ENCODE measurements at regions not wholly inside any gene's neighbourhood (a gene's known extent, or its start where the extent isn't known, plus 50 kb on each side); places are given as distances from the start of the nearest gene placed in this dataset.
"Not testable (repeated sequence)": the region's sequence is repeated elsewhere in the genome, so short reads cannot be mapped to it uniquely, and the experiment has no call there.

DNA sequence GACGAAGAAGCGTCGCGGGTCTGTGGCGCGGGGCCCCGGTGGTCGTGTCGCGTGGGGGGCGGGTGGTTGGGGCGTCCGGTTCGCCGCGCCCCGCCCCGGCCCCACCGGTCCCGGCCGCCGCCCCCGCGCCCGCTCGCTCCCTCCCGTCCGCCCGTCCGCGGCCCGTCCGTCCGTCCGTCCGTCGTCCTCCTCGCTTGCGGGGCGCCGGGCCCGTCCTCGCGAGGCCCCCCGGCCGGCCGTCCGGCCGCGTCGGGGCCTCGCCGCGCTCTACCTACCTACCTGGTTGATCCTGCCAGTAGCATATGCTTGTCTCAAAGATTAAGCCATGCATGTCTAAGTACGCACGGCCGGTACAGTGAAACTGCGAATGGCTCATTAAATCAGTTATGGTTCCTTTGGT lies 1533.5 kb upstream of the TPTE start:
- DNase-seq (ENCODE audit: low read depth in 2 of 2), result not testable (repeated sequence)

DNA sequence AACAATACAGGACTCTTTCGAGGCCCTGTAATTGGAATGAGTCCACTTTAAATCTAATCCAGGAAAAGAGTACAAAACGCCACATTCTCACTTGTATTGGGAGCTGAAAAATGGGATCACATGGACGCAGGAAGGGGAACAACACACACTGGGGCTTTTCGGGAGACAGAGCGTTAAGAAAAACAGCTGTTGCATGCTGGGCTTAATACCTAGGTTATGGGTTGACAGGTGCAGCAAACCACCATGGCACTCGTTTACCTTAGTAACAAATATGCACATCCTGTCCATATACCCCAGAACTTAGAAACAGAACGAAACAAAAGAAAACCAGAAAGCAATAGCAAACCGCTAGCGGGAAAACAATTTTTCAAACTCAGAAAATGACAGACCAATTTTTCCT lies 1532.7 kb upstream of the TPTE start:
- TF ChIP-seq, protein P1, sequence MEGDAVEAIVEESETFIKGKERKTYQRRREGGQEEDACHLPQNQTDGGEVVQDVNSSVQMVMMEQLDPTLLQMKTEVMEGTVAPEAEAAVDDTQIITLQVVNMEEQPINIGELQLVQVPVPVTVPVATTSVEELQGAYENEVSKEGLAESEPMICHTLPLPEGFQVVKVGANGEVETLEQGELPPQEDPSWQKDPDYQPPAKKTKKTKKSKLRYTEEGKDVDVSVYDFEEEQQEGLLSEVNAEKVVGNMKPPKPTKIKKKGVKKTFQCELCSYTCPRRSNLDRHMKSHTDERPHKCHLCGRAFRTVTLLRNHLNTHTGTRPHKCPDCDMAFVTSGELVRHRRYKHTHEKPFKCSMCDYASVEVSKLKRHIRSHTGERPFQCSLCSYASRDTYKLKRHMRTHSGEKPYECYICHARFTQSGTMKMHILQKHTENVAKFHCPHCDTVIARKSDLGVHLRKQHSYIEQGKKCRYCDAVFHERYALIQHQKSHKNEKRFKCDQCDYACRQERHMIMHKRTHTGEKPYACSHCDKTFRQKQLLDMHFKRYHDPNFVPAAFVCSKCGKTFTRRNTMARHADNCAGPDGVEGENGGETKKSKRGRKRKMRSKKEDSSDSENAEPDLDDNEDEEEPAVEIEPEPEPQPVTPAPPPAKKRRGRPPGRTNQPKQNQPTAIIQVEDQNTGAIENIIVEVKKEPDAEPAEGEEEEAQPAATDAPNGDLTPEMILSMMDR (IDR thresholded peaks at IDR 0.05; ENCODE audit: low read depth, low read length), result no peak
- no peak for DNase-seq (ENCODE audit: low read depth in 2 of 2)
- no peak overlapping the region for H3K4me3 ChIP-seq (replicated peaks in 1 of 2; ENCODE audit: low read depth in 2 of 2, low read length in 2 of 2)

More for the DNA sequence above, 1533.5 kb upstream of the TPTE start:
- H3K4me3 ChIP-seq (replicated peaks in 1 of 2; ENCODE audit: low read depth in 2 of 2, low read length in 2 of 2), result not testable (repeated sequence)

DNA sequence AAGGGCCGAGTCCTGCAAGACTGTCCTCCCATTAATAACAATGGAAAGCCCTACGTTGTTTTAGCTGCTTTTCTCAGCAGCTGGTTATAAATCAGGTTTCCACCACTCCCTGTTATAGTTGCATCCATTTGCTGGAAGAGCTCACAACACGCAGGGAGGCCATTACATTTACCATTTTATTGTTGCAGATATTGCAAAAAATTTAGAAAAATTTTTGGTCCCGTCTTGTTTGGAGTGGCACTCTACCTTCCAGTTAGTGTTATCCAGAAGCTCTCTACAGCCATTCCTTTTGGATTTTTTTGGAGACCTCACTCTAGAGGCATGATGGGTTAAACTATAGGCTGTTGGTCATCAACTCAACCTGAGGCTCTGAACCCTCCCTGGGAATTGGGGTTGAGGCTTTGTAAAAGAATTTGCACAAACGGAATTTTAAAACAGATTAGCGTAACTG lies 1532.1 kb upstream of the TPTE start:
- TF ChIP-seq, protein P1 (IDR thresholded peaks at IDR 0.05; ENCODE audit: low read depth, low read length), result no peak
- H3K4me3 ChIP-seq (replicated peaks in 1 of 2; ENCODE audit: low read depth in 2 of 2, low read length in 2 of 2), result no peak overlapping the region
- no peak for DNase-seq (ENCODE audit: low read depth in 2 of 2)

DNA sequence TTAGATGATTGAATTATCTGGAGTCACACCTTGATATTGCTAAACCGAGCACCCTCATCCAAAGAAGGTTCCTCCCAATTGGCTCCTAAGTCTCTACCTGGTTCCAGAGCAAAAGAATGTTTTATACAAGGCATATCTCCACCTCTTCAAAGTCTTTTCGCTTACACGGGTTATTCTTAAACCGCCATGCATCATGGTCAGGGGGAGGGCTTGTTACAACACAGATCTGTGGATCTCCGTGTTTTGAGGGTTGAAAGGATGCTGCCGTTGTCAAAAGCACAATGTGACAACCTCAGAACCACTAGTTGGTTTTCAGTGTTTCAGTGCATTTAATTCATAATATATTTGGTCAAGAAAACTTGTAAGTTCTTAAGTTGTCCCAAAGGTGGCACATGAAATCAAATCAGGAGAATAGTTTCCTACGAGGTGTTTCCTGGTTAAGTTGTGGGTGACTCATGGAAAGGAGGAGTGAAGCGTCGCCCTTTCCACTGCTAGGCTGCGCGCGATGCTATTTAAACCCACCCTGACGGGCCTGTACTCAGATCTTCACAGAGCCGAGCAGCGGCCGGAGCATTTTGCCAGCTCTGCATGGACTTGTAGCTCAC lies 1531.6 kb upstream of the TPTE start:
- TF ChIP-seq, protein P1 (IDR thresholded peaks at IDR 0.05; ENCODE audit: low read depth, low read length), result no peak
- peak in 1 of 2 donors; percentile 41 for DNase-seq (ENCODE audit: low read depth in 2 of 2)
- no peak overlapping the region for H3K4me3 ChIP-seq (replicated peaks in 1 of 2; ENCODE audit: low read depth in 2 of 2, low read length in 2 of 2)

DNA sequence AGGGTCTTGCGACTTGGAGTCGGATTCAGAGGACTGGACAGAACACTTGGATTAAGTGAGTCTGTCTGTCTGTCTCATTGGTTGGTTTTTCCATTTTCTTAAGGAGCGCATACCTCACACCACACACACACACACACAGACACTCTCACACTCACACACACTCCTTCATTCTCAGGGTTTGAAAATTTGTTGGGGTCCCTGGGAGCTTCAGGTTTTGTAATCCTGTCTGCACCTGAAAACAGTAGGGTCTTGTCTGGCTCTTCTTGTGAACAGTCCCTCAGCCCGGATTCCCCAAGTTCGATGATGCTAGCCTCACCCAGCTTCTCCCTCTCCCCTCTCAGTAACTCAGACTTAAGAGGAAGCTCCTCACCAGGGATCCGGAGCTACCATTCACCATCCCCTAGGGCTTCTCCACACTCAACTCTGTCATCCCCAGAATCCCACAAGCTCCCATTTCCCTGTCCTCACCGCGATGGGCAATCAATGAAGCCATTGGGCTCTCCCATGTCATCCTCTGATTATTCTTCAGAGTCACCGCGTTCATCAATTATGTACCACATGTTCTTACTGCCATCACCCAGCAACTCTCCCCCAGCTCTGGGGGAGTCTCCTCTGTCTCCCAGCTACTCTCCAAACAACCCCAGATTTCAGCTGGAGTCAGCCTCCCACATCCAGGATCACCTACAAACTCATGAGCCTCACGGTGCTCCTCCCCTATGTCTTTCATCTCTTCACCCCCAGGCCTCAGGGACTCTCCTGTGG lies 1530.9 kb upstream of the TPTE start:
- H3K4me3 ChIP-seq (replicated peaks in 1 of 2; ENCODE audit: low read depth in 2 of 2, low read length in 2 of 2), result no peak overlapping the region
- TF ChIP-seq, protein P1 (IDR thresholded peaks at IDR 0.05; ENCODE audit: low read depth, low read length), result no peak
- DNase-seq (ENCODE audit: low read depth in 2 of 2), result no peak

- H3K4me3 ChIP-seq (replicated peaks in 1 of 2; ENCODE audit: low read depth in 2 of 2, low read length in 2 of 2), result no peak overlapping the region
- DNase-seq (ENCODE audit: low read depth in 2 of 2), result no peak
- TF ChIP-seq, protein P1 (IDR thresholded peaks at IDR 0.05; ENCODE audit: low read depth, low read length), result no peak
Observed at GRCh38 chr21:8991088-8991907, 1530.1 kb upstream of the TPTE start.

Measured in cardiac fibroblast (primary cell).